Right lobe of liver (tissue), 4 donors: ENCODE measurements at regions not wholly inside any gene's neighbourhood (a gene's known extent, or its start where the extent isn't known, plus 50 kb on each side); places are given as distances from the start of the nearest gene placed in this dataset.

Experiments
- CTCF ChIP-seq, 4 donors: fragments of 200-600 bp in 3 of 4; fragments of 450-650 bp in 1 of 4; IDR thresholded peaks; one replicate each; pipeline versions ENCODE4 v1.5.1 to v1.8.0; 2016 to 2022; ENCODE audit warnings: antibody characterized with exemption in 4 of 4, mild to moderate bottlenecking in 2 of 4
- POLR2A ChIP-seq: fragments of 450-650 bp; IDR thresholded peaks from one replicate; pipeline ENCODE4 v1.6.1; 2017; ENCODE audit warnings: antibody characterized with exemption, mild to moderate bottlenecking
- donor health status: DM: no; HTN: no; CAD: no.
- donor health status: DM: no; HTN: no; CAD: no.
- donor health status: DM: no; HTN: yes; CAD: no.

GRCh38 chr5:8461543-8461942, 592.6 kb downstream of the MTRR start:
- no peak for TF ChIP-seq CTCF (IDR thresholded peaks at IDR 0.05)
- TF ChIP-seq POLR2A = no peak
